Breast epithelium (tissue), 3 donors: ENCODE measurements at regions not wholly inside any gene's neighbourhood (a gene's known extent, or its start where the extent isn't known, plus 50 kb on each side); places are given as distances from the start of the nearest gene placed in this dataset.

Experiments
- POLR2AphosphoS5 ChIP-seq, 3 donors: sonication (generic); formaldehyde crosslinking; IDR thresholded peaks; one replicate each; pipeline ENCODE4 v1.6.1; 2017; ENCODE audit warnings: antibody characterized with exemption in 3 of 3
- TF ChIP-seq, protein P1 (sequence below), 3 donors: fragments of 450-650 bp; IDR thresholded peaks; one replicate each; pipeline ENCODE4 v1.5.1; 2016 to 2017; ENCODE audit warnings: antibody characterized with exemption in 3 of 3, mild to moderate bottlenecking in 3 of 3, moderate library complexity in 3 of 3

DNA sequence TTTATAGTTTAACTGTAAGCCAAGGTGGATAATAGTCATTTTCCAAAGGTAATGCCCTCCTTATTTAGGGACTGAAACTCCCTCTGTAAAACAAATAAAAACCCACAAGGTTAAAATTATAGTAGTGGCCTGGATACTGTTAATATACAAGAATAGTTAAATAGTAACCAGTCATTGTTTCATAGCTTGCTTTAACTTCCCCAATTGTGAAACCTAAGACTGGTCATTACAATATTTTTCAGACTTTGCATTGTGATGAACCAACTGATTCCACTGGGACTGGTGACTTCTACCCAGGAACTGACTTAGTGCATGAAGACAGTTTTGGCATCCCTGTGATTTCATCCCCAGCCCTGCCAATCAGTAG, 162.6 kb downstream of the SMC2 start:
- TF ChIP-seq, protein P1, sequence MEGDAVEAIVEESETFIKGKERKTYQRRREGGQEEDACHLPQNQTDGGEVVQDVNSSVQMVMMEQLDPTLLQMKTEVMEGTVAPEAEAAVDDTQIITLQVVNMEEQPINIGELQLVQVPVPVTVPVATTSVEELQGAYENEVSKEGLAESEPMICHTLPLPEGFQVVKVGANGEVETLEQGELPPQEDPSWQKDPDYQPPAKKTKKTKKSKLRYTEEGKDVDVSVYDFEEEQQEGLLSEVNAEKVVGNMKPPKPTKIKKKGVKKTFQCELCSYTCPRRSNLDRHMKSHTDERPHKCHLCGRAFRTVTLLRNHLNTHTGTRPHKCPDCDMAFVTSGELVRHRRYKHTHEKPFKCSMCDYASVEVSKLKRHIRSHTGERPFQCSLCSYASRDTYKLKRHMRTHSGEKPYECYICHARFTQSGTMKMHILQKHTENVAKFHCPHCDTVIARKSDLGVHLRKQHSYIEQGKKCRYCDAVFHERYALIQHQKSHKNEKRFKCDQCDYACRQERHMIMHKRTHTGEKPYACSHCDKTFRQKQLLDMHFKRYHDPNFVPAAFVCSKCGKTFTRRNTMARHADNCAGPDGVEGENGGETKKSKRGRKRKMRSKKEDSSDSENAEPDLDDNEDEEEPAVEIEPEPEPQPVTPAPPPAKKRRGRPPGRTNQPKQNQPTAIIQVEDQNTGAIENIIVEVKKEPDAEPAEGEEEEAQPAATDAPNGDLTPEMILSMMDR (IDR thresholded peaks at IDR 0.05): no peak
- no peak for TF ChIP-seq POLR2AphosphoS5 (IDR thresholded peaks at IDR 0.05)
